ENCODE measurements at regions not wholly inside any gene's neighbourhood (a gene's known extent, or its start where the extent isn't known, plus 50 kb on each side); places are given as distances from the start of the nearest gene placed in this dataset.

DNA sequence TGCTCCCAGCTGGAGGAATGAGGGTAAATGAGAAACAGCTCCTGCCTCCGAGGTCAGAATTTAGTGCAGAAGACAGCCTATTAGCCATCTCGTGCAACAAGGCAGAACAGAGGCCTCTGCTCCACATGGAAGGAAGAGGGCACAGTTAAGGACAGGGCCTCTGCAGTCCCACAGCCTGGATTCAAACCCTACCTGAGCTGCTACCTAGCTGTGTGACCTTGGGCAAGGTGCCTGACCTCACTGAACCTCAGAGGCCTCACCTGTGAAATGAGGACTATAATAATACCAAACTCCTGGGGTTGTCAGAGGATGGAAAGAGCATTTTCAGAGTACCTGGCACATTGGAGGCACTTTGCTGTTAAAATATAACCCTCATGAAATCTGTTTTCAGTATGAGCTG is 285.7 kb upstream of the CTNNB1 start:
- TF ChIP-seq CTCF (IDR thresholded peaks at IDR 0.05), result no peak
- TF ChIP-seq POLR2AphosphoS5 (IDR thresholded peaks at IDR 0.05), result no peak
- TF ChIP-seq POLR2A (IDR thresholded peaks at IDR 0.05; ENCODE audit: low read depth), result no peak
